Activated CD8-positive, alpha-beta memory T cell treated with anti-CD3 and anti-CD28 coated beads for 36 hours (primary cell): ENCODE measurements at regions not wholly inside any gene's neighbourhood (a gene's known extent, or its start where the extent isn't known, plus 50 kb on each side); places are given as distances from the start of the nearest gene placed in this dataset.

Experiments
- CTCF ChIA-PET: fragments of 350-600 bp; sonication (Branson Sonifier 250); formaldehyde crosslinking; loops from one replicate; lab custom pipeline; 2021; ENCODE audit warnings: antibody characterized with exemption; lab: Charles Lee
- POLR2A ChIA-PET: fragments of 350-600 bp; sonication (Branson Sonifier 250); formaldehyde crosslinking; loops from one replicate; lab custom pipeline; 2021; ENCODE audit warnings: antibody characterized with exemption; lab: Charles Lee

GRCh38 chr5:124868676-124869075 is 122.2 kb upstream of the ZNF608 start:
- ChIA-PET POLR2A (no interaction called here), CTCF (no interaction called here)

- POLR2A ChIA-PET: no interaction called here
- CTCF ChIA-PET: no interaction called here
Measured at GRCh38 chr5:124869426-124870033, 123.1 kb upstream of the ZNF608 start.

GRCh38 chr5:124870070-124870469 is 123.6 kb upstream of the ZNF608 start:
- ChIA-PET POLR2A (no interaction called here), CTCF (no interaction called here)

- ChIA-PET CTCF (interaction anchor here (0.6 kb wide), 1 partner anchor 8 kb away, joined by 6 read pairs; no protein-coding TSS in a partner anchor), POLR2A (interaction anchor here (0.6 kb wide), 1 partner anchor 18 kb away, joined by 5 read pairs; no protein-coding TSS in a partner anchor)
Measured at GRCh38 chr5:124871303-124871702, 124.9 kb upstream of the ZNF608 start.

- ChIA-PET POLR2A (no interaction called here), CTCF (no interaction called here)
Measured at GRCh38 chr5:124872086-124872485, 125.6 kb upstream of the ZNF608 start.

- POLR2A ChIA-PET: no interaction called here
- CTCF ChIA-PET: no interaction called here
Measured at GRCh38 chr5:124872615-124873014, 126.2 kb upstream of the ZNF608 start.

GRCh38 chr5:124873188-124873587 is 126.7 kb upstream of the ZNF608 start:
- ChIA-PET CTCF (no interaction called here), POLR2A (no interaction called here)

GRCh38 chr5:124873713-124874112 is 127.3 kb upstream of the ZNF608 start:
- ChIA-PET CTCF (no interaction called here), POLR2A (no interaction called here)

- CTCF ChIA-PET: no interaction called here
- POLR2A ChIA-PET: no interaction called here
Measured at GRCh38 chr5:124876566-124876965, 130.1 kb upstream of the ZNF608 start.

GRCh38 chr5:124876983-124877382 is 130.5 kb upstream of the ZNF608 start:
- POLR2A ChIA-PET: no interaction called here
- CTCF ChIA-PET: no interaction called here

GRCh38 chr5:124877501-124878146 is 131.2 kb upstream of the ZNF608 start:
- CTCF ChIA-PET: no interaction called here
- POLR2A ChIA-PET: no interaction called here

GRCh38 chr5:124878583-124879342 is 132.3 kb upstream of the ZNF608 start:
- ChIA-PET POLR2A (no interaction called here), CTCF (no interaction called here)

GRCh38 chr5:124880903-124881697 is 134.7 kb upstream of the ZNF608 start:
- CTCF ChIA-PET: no interaction called here
- POLR2A ChIA-PET: no interaction called here

GRCh38 chr5:124883681-124884080 is 137.2 kb upstream of the ZNF608 start:
- ChIA-PET CTCF (no interaction called here), POLR2A (no interaction called here)

GRCh38 chr5:124884114-124884513 is 137.7 kb upstream of the ZNF608 start:
- POLR2A ChIA-PET: no interaction called here
- CTCF ChIA-PET: no interaction called here

- ChIA-PET POLR2A (no interaction called here), CTCF (no interaction called here)
Measured at GRCh38 chr5:124885490-124885889, 139.1 kb upstream of the ZNF608 start.

- CTCF ChIA-PET: no interaction called here
Measured at GRCh38 chr5:124887223-124887622, 140.8 kb upstream of the ZNF608 start.

GRCh38 chr5:124888050-124888506 is 141.6 kb upstream of the ZNF608 start:
- CTCF ChIA-PET: no interaction called here
- POLR2A ChIA-PET: no interaction called here

More at GRCh38 chr5:124887223-124887622, 140.8 kb upstream of the ZNF608 start:
- POLR2A ChIA-PET: no interaction called here

GRCh38 chr5:124888622-124889485 is 142.4 kb upstream of the ZNF608 start:
- ChIA-PET CTCF (no interaction called here), POLR2A (interaction anchor here (0.7 kb wide), 1 partner anchor 18 kb away, joined by 5 read pairs; no protein-coding TSS in a partner anchor)
